GM19467 (cell line): ENCODE measurements at regions not wholly inside any gene's neighbourhood (a gene's known extent, or its start where the extent isn't known, plus 50 kb on each side); places are given as distances from the start of the nearest gene placed in this dataset.
A peak's percentile ranks its signal among the peaks of the same experiment; 100 is the strongest.
"Not testable (repeated sequence)": the region's sequence is repeated elsewhere in the genome, so short reads cannot be mapped to it uniquely, and the experiment has no call there.

Source experiments
- ATAC-seq: cut with Tn5 transposase; IDR thresholded peaks from one replicate; pipeline ENCODE4 v1.9.1; 2021; ENCODE audit warnings: mild to moderate bottlenecking, moderate library complexity; ENCODE audit not compliant: unreplicated experiment

DNA sequence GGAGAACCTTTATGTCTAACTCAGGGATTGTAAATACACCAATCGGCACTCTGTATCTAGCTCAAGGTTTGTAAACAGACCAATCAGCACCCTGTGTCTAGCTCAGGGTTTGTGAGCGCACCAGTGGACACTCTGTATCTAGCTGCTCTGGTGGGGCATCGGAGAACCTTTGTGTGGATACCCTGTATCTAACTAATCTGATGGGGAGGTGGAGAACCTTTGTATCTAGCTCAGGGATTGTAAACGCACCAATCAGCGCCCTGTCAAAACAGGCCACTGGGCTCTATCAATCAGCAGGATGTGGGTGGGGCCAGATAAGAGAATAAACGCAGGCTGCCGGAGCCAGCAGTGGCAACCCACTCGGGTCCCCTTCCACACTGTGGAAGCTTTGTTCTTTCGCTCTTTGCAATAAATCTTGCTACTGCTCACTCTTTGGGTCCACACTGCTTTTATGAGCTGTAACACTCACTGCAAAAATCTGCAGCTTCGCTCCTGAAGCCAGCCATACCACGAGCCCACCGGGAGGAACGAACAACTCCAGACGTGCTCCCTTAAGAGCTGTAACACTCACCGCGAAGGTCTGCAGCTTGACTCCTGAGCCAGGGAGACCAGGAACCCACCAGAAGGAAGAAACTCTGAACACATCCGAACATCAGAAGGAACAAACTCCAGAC is 1673.2 kb upstream of the B3GALT2 start:
- ATAC-seq = not testable (repeated sequence)

DNA sequence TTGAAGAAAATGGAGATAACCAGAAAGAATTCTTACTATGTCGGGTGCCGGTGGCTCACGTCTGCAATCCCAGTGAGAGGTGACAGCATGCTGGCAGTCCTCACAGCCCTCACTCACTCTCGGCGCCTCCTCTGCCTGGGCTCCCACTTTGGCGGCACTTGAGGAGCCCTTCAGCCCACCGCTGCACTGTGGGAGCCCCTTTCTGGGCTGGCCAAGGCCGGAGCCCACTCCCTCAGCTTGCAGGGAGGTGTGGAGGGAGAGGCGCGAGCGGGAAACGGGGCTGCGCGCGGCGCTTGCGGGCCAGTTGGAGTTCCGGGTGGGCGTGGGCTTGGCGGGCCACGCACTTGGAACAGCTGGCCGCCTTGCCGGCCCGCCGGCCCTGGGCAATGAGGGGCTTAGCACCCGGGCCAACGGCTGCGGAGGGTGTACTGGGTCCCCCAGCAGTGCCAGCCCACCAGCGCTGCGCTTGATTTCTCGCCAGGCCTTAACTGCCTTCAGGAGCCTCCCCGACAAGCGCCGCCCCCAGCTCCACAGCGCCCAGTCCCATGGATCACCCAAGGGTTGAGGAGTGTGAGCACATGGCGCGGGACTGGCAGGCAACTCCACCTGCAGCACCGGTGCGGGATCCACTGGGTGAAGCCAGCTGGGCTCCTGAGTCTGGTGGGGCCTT is 1672.5 kb upstream of the B3GALT2 start:
- ATAC-seq = not testable (repeated sequence)

DNA sequence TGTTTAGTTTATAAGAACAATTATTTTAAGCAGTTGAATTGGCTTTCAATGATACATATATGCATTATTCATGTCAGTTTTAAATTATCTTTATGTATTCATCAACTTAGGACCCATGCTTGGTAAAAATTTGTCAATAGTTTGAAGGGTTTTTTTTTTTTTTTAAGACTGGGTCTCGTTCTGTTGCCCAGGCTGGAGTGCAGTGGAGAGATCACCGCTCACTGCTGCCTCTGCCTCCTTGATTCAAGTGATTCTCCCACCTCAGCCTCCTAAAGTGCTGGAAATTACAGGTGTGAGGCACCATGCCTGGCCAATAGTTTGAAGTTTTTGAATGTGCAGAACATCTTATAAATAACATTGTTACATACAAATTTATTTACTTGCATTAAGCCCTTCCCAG is 1671.0 kb upstream of the B3GALT2 start:
- no peak for ATAC-seq

DNA sequence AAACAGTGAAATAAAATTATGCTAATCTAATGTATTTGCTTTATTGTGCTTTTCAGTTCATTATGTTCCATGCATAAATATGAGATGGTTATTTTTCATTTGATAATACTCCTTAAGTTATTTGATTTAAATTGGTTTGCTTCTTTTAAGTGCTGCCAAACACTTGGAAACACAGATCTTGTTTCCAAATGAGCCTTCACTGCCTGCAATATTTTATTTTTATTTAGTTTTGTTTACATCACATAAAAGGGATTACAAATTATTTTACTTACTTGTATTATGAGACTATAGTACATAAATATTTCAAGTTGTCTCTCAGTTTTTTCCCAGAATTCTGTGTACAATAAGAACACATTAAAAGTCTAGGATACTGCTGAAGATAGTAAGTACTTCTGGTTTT is 1662.4 kb upstream of the B3GALT2 start:
- ATAC-seq = no peak

DNA sequence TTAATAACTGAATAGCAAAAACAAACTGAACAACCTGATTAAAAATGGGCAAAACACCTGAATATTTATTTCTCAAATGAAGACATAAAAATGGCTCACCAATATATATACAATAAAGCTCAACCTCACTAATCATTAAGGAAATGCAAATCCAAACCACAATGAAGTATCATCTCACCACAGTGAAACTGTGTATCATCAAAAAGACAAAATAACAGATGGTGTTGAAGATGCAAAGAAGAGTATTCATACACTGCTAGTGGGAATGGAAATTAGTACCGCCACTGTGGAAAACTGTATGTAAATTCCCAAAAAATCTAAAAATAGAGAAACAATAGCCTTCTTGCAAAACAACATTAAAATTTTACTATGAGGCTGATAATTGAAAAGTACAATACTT is 1660.1 kb upstream of the B3GALT2 start:
- peak; percentile 91 for ATAC-seq

DNA sequence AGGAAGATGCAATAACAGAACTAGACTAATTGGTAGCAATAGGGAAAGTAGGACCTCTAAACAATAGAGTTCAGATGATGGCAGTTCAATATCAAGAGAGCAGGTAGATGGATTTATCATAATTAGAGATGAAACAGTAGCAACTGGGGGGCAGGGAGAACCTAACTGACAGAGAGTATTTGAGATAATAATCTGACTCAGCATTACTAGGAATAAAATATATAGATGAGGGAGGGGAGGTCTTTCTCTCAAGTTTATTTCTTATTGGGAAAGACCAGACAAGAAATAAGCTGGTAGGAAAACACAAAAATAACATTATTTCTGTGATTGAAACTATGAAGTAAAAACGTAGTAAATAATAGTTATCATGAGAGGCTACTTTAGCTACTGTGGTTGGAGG is 1656.7 kb upstream of the B3GALT2 start:
- no peak for ATAC-seq

DNA sequence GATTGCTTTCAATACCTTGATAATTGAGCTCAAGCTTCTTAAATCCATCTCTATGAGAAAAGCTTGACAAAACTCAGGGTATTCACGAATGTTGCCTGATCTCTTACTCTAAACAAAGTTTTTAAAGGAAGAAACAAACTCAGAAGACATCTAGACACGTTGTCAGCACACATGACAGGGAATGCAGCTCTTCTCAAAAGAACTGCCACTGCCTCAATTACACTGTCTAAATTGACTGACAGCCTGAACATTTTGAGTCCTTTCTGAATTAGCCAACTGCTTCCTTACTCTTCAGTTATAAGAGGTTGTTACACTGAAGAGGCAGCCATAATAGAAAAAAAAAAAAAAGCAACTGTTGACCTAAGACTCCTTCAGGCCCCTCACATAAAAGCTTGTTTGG is 1646.7 kb upstream of the B3GALT2 start:
- no peak for ATAC-seq

DNA sequence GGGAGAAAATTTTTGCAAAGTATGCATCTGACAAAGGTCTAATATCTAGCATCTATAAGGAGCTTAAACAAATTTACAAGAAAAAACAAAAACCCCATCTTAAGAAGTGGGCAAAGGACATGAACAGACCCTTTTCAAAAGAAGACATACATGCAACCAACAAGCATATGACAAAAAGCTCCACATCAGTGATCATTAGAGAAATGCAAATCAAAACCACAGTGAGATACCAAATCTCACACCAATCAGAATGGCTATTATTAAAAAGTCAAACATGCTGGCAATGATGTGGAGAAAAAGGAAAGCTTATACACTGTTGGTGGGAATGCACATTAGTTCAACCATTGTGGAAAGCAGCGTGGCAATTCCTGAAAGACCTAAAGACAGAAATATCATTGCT is 1645.2 kb upstream of the B3GALT2 start:
- not testable (repeated sequence) for ATAC-seq

DNA sequence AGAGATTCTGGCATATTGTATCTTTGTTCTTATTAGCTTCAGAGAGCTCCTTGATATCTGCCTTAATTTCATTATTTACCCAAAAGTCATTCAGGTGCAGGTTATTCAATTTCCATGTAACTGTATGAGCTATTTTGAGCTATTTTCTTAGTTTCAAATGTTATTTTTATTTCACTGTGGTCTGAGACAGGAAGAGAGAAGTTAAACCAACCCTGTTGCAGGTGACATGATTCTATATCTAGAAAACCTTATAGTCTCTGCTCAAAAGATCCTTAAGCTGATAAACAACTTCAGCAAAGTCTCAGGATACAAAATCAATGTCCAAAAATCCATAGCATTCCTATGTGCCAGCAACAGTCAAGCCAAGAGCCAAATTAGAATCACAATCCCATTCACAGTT is 1644.0 kb upstream of the B3GALT2 start:
- ATAC-seq = peak; percentile 83

DNA sequence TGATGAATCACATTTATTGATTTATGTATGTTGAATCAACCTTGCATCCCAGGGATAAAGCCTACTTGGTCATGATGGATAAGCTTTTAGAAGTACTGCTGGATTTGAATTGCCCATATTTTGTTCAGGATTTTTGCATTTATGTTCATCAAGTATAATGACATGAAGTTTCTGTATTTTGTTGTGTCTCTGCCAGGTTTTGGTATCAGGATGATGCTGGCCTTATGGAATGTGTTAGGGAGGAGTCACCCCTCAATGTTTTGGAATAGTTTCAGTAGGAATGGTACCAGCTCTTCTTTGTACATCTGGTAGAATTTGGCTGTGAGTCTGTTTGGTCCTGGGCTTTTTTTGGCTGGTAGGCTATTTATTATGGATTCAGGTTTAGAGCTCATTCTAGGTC is 1643.1 kb upstream of the B3GALT2 start:
- no peak for ATAC-seq

DNA sequence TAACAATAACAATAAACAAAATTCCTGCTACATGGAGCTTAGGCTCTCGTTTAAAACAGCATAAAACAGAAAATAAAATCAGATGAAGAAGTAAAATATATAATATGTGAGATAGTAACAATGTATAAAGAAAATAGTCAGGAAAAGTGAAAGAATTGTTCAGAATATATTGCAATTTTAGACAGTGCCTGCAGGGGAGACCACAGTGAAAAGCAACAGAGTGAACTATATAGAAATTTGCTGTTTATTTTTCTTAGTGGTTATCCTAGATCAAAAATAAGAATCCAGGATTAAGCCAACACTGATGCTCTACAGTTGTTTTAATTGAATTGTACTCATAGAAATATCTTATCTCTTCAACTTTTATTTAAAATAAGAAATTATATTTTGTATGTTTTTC is 1639.0 kb upstream of the B3GALT2 start:
- no peak for ATAC-seq

DNA sequence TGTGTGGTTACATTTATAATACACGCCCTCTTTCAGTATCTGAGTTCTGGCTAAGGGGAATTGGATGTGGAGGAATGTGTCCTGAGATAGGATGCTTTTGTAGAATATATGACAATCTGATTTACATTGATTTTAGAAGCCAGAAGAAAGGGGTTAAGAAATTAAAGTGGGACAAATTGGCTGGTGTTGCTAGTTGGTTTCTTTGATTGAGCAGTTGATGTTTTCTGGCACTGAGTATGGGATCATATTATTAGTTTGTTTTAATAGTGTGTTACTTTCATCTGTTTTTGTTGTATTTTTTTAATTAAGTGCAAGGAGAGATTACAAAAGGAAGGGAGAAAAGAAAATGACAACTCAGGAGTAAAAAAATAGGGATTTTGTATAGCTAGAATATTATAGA is 1634.7 kb upstream of the B3GALT2 start:
- no peak for ATAC-seq

DNA sequence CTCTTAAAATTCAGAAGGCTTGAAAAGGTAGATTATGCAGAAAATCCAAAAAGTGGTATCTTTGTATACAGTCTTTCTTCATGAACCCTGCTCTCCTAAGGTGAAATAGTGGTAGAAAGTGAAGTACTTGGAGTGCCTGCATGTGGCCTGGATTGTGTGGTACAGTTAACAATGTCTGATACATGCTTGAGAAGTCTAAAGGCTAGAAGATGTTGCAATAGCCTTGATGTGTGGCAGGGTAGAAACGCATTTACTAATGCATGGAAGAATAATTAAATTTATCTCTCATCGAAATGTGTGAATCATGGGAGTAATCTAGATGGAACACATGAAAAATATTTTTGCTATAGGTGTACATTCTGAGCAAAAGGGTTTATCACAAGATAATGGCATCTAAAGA is 1632.3 kb upstream of the B3GALT2 start:
- ATAC-seq = no peak

DNA sequence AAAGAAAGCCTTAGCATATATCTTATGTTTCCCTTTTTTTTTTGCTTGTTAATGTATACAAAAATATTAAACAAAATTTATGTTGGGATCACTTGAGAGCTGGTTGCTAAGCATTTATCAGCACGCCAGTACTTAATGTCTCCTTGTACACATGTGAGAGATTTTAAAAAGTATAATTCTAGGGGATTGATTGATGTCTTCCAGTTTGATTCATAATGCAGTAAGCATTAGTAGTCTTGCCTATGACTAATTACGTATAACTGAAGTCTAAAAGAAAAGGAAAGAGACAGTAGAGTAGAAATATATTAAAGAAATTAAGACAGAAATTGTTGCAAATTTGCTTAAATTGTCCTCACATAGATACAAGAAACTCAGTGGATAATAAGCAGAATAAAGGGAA is 1630.4 kb upstream of the B3GALT2 start:
- ATAC-seq = no peak

DNA sequence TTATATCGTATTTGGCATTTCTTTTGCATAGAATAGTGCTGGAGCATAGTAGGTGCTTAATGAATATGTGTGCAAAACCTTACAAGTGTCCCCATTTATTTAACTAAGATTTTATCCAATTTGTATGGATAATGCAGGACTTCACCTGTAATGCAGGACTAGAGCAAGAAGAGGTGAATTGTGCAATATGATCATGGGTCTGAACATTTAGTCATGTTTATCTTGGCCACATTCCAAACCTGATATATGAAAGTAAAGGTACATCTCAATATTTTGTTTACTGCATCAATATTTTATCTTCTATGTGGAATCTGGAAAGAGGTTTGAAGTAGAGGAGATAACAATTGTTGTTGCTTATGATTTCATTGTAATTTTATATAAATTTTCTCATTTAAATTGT is 1626.7 kb upstream of the B3GALT2 start:
- no peak for ATAC-seq

DNA sequence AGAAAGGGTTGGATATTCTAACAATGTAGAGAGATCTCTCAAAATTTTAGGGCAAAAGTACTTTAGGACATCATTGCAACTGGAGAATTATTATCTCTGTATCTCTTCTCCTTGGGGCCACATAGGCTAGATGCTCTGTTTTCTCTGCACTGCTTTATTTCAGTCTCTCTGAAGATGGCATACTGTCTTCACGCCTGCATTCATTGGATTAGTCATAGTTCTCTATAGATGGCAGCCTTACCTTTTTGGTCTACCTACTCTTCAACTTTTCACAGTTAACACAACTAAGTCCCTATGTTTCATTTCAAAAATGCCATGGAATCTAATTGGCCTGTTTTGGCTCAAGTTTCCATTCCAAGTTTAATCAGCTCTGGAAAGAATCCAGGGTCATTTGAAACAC is 1623.3 kb upstream of the B3GALT2 start:
- ATAC-seq = no peak

DNA sequence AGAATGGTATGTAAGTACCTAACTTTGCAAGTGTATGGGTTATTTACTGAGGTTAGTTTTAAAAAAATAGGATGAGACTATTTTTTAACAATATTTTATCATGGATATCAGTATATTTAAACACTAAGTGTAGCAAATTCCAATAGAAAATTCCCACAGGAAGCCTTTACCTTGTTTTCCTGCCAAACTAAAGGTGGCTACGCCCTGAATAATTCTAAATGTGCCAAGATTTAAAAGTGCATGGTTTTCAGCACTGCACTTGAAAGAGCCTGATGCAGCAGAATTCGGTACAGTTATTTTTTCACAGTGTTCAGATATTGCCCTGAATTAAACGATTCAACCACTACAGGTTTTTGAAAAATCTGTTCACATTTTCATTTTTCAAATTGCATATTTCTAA is 1622.8 kb upstream of the B3GALT2 start:
- ATAC-seq = no peak

DNA sequence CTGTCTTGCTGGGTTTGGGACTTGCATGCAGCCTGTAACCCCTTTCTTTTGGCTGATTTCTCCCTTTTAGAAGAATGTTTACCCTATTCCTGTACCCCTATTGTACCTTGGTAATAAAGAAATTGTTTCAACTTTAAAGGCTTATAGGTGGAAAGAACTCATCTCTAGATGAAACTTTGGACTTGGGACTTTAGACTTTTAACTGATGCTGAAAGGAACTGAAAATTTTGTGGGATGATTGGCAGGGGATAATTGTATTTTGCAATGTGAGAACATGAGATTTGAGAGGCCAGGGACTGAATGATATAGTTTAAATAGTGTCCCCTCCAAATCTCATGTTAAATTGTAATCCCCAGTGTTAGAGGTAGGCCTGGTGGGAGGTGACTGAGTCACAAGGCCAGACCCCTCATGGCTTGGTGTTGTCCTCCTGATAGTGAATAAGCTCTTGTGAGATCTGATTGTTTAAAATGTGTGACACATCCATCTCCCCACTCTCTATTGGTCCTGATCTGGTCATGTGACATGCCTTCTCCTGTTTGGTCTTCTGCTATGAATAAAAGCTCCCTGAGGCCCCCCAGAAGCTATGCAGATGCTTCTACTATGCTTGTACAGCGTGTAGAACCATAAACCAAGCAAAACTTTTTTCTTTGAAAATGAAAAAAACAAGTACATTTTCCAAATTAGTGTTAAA is 1621.3 kb upstream of the B3GALT2 start:
- no peak for ATAC-seq

DNA sequence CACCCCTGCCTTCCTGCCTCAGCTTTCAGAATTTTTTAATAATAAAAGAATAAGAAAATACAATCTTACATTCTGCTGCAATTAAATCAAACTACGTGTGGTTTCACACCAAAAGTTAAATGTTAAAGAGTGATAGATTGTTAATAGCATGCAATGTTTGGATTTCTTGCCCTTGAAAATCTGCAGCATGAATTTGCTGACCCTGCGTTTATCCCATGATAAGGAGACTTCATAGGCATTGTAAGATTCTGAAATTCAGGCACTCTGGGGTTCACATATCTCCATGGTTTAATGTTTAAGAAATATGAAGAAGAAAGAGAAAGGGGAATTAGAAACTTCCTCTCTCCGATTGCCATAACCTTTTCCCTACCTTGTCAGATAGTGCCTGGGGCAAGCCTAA is 1616.2 kb upstream of the B3GALT2 start:
- no peak for ATAC-seq

DNA sequence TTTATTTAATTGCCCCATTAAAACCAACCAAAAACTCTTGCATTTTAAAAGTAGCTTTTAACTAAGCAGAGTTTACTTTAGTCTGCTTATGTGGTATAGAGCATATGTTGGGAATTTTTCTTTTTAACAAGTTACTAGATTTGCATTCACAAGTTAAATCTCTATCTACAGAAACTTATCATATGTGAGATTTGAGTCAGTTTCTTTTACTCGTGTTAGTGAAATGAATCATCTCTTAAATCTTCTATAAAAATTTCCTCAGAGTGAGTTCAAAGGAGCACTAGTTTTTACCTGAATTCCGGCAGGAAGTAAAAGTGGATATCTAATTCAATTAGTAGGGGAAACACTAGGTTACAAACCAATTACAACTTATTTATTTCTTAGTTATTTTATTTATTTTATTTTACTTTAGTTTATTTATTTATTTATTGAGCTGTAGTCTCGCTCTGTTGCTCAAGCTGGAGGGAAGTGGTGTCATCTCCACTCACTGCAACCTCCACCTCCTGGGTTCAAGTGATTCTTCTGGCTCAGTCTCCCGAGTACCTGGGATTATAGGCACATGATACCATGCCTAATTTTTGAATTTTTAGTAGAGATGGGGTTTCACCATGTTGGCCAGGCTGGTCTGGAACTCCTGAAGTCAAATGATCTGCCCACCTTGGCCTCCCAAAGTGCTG is 1609.6 kb upstream of the B3GALT2 start:
- peak; percentile 80 for ATAC-seq

DNA sequence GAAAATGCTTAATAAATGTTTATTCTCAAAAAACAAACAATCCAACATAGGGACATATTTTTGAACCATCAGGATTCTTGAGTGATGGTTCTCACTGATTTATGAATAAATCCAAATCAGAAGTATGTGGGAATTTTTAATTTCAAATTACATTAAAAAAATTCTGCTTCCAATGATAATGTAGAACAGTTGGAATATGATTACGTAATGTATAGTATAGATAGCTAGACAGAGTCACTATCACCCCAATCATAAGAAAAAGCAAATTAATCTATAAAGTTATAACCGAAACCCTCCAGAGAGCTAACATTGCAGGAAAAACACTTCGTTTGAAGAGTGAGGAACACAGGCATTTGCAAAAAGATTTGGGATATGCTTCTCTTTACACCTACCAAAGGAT is 1600.6 kb upstream of the B3GALT2 start:
- no peak for ATAC-seq

DNA sequence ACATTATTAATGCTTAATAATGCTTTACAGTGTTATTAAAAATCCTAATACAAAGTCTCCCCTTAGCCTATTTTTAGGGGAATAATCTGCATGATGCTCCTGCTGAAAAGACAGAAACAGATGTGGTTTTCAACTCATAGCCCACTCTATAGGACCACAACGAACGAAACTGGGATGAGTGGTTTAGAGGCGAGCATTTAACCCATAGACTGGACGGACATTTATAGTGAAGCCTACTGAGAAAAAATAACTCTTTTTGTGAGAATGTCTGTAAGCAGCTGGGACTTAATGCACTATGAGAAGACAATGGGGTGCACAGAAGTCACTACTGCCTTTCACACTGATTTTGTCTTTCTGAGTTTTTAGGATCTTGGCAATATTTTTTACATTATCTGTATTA is 1599.6 kb upstream of the B3GALT2 start:
- ATAC-seq = no peak
